BLaER1 treated with 17β-estradiol and CSF1 and Interleukin-3, amounts not matched to agents 10 nM and 100 nM (cell line): ENCODE measurements at regions not wholly inside any gene's neighbourhood (a gene's known extent, or its start where the extent isn't known, plus 50 kb on each side); places are given as distances from the start of the nearest gene placed in this dataset.

Source experiments
- H3K27ac ChIP-seq, 11 experiments: shearing (Covaris generic); formaldehyde crosslinking; 2 replicates each; pipeline ENCODE4 v1.8.1; 2022
- H3K27me3 ChIP-seq, 11 experiments: shearing (Covaris generic); formaldehyde crosslinking; 2 replicates each; pipeline ENCODE4 v1.8.1; 2022
- H3K36me3 ChIP-seq, 11 experiments: shearing (Covaris generic); formaldehyde crosslinking; 2 replicates each; pipeline ENCODE4 v1.8.1; 2022
- H3K4me1 ChIP-seq, 10 experiments: shearing (Covaris generic); formaldehyde crosslinking; 2 replicates each; pipeline ENCODE4 v1.8.1; 2022
- H3K4me2 ChIP-seq, 11 experiments: shearing (Covaris generic); formaldehyde crosslinking; 2 replicates each; pipeline ENCODE4 v1.8.1; 2022
- H3K4me3 ChIP-seq, 10 experiments: shearing (Covaris generic); formaldehyde crosslinking; 2 replicates each; pipeline ENCODE4 v1.8.1; 2022
- H3K9ac ChIP-seq, 11 experiments: shearing (Covaris generic); formaldehyde crosslinking; 2 replicates each; pipeline ENCODE4 v1.8.1; 2022
- H3K9me3 ChIP-seq, 11 experiments: shearing (Covaris generic); formaldehyde crosslinking; replicated peaks in 1 of 11; 2 replicates each; pipeline ENCODE4 v1.8.1; 2022
- H4K20me1 ChIP-seq, 11 experiments: shearing (Covaris generic); formaldehyde crosslinking; 2 replicates each; pipeline ENCODE4 v1.8.1; 2022
- Cebpa-rat ChIP-seq, 11 experiments: shearing (Covaris generic); IDR thresholded peaks; 2 replicates each; pipeline ENCODE4 v1.8.1; 2022

- no peaks in the 10 kb centered on the region for H3K36me3 ChIP-seq
- peaks cover 0 to 16% (median 7%) of the 10 kb centered on the region in 10 experiments; a peak in 9 of 20 replicates for H3K4me1 ChIP-seq
- H3K27me3 ChIP-seq, result peaks cover 26 to 44% (median 34%) of the 10 kb centered on the region in 11 experiments
- no peak overlapping the region for H3K27ac ChIP-seq
- H3K9ac ChIP-seq, result no peak overlapping the region
- H3K4me3 ChIP-seq, result no peak overlapping the region
- no peaks in the 10 kb centered on the region for H3K9me3 ChIP-seq
- H3K4me2 ChIP-seq, result no peak overlapping the region
- peaks cover 0 to 31% (median 3%) of the 10 kb centered on the region in 11 experiments; a peak in 13 of 22 replicates for H4K20me1 ChIP-seq
- no peak for TF ChIP-seq Cebpa-rat (IDR thresholded peaks at IDR 0.05)
Observed at GRCh38 chr2:121071034-121071504, 213.9 kb downstream of the TFCP2L1 start.

GRCh38 chr2:121072784-121073183 lies 212.2 kb downstream of the TFCP2L1 start:
- H3K9ac ChIP-seq, result no peak overlapping the region
- H3K4me1 ChIP-seq, result peaks cover 0 to 19% (median 7%) of the 10 kb centered on the region in 10 experiments; a peak in 9 of 20 replicates
- peaks cover 35 to 57% (median 45%) of the 10 kb centered on the region in 11 experiments for H3K27me3 ChIP-seq
- no peaks in the 10 kb centered on the region for H3K36me3 ChIP-seq
- TF ChIP-seq Cebpa-rat (IDR thresholded peaks at IDR 0.05), result no peak
- peaks cover 0 to 46% (median 10%) of the 10 kb centered on the region in 11 experiments; a peak in 13 of 22 replicates for H4K20me1 ChIP-seq
- H3K27ac ChIP-seq, result no peak overlapping the region
- no peaks in the 10 kb centered on the region for H3K9me3 ChIP-seq
- no peak overlapping the region for H3K4me2 ChIP-seq
- no peak overlapping the region for H3K4me3 ChIP-seq

GRCh38 chr2:121073320-121074210 lies 211.4 kb downstream of the TFCP2L1 start:
- Histone ChIP-seq H3K27ac (no peak overlapping the region), H3K9me3 (no peaks in the 10 kb centered on the region), H3K36me3 (no peaks in the 10 kb centered on the region), H3K4me2 (peak overlapping the region in 5 of 11 experiments; percentile 8 to 36 (median 25); a peak in 6 of 22 replicates), H4K20me1 (peaks cover 0 to 53% (median 10%) of the 10 kb centered on the region in 11 experiments; a peak in 13 of 22 replicates), H3K9ac (no peak overlapping the region), H3K4me3 (no peak overlapping the region), H3K4me1 (peaks cover 0 to 19% (median 7%) of the 10 kb centered on the region in 10 experiments; a peak in 9 of 20 replicates), H3K27me3 (peaks cover 35 to 57% (median 45%) of the 10 kb centered on the region in 11 experiments)
- TF ChIP-seq Cebpa-rat (IDR thresholded peaks at IDR 0.05), result no peak

- Histone ChIP-seq H3K36me3 (no peaks in the 10 kb centered on the region), H3K27me3 (peaks cover 35 to 57% (median 45%) of the 10 kb centered on the region in 11 experiments), H3K9ac (no peak overlapping the region; a peak in 1 of 22 replicates), H3K4me2 (peak overlapping the region in 8 of 11 experiments; percentile 8 to 44 (median 34); a peak in 8 of 22 replicates), H3K4me1 (peaks cover 0 to 19% (median 7%) of the 10 kb centered on the region in 10 experiments; a peak in 9 of 20 replicates), H4K20me1 (peaks cover 0 to 53% (median 10%) of the 10 kb centered on the region in 11 experiments; a peak in 13 of 22 replicates), H3K4me3 (no peak overlapping the region), H3K9me3 (no peaks in the 10 kb centered on the region), H3K27ac (no peak overlapping the region)
- no peak for TF ChIP-seq Cebpa-rat (IDR thresholded peaks at IDR 0.05)
Observed at GRCh38 chr2:121074293-121074932, 210.6 kb downstream of the TFCP2L1 start.

- Histone ChIP-seq H3K9me3 (no peaks in the 10 kb centered on the region), H3K27me3 (peaks cover 35 to 57% (median 45%) of the 10 kb centered on the region in 11 experiments), H3K36me3 (no peaks in the 10 kb centered on the region), H3K9ac (peak overlapping the region in 1 of 11 experiments; percentile 44; a peak in 1 of 22 replicates), H3K4me3 (no peak overlapping the region), H3K4me1 (peaks cover 0 to 19% (median 7%) of the 10 kb centered on the region in 10 experiments; a peak in 9 of 20 replicates), H4K20me1 (peaks cover 0 to 53% (median 10%) of the 10 kb centered on the region in 11 experiments; a peak in 13 of 22 replicates), H3K4me2 (peak overlapping the region; percentile 8 to 44 (median 36); a peak in 16 of 22 replicates), H3K27ac (no peak overlapping the region)
- TF ChIP-seq Cebpa-rat (IDR thresholded peaks at IDR 0.05), result no peak
Observed at GRCh38 chr2:121075006-121075551, 209.9 kb downstream of the TFCP2L1 start.

GRCh38 chr2:121075641-121076497 lies 209.1 kb downstream of the TFCP2L1 start:
- peak overlapping the region in 8 of 11 experiments; percentile 8 to 44 (median 34); a peak in 8 of 22 replicates for H3K4me2 ChIP-seq
- H3K27me3 ChIP-seq, result peaks cover 35 to 57% (median 45%) of the 10 kb centered on the region in 11 experiments
- no peak for TF ChIP-seq Cebpa-rat (IDR thresholded peaks at IDR 0.05)
- no peaks in the 10 kb centered on the region for H3K36me3 ChIP-seq
- peaks cover 0 to 19% (median 7%) of the 10 kb centered on the region in 10 experiments; a peak in 9 of 20 replicates for H3K4me1 ChIP-seq
- H3K4me3 ChIP-seq, result 0 out of 20 replicates have a peak overlapping the region, but pooled peaks of 1 of the 10 experiments have one; percentile 15
- H4K20me1 ChIP-seq, result peaks cover 0 to 53% (median 10%) of the 10 kb centered on the region in 11 experiments; a peak in 13 of 22 replicates
- no peak overlapping the region for H3K27ac ChIP-seq
- H3K9ac ChIP-seq, result 0 out of 22 replicates have a peak overlapping the region, but pooled peaks of 1 of the 11 experiments have one; percentile 44
- H3K9me3 ChIP-seq, result no peaks in the 10 kb centered on the region

GRCh38 chr2:121076498-121076820 lies 208.5 kb downstream of the TFCP2L1 start:
- Histone ChIP-seq H3K27me3 (peaks cover 35 to 57% (median 45%) of the 10 kb centered on the region in 11 experiments), H4K20me1 (peaks cover 0 to 51% (median 8%) of the 10 kb centered on the region in 11 experiments; a peak in 13 of 22 replicates), H3K4me2 (no peak overlapping the region; a peak in 2 of 22 replicates), H3K4me1 (peaks cover 0 to 19% (median 7%) of the 10 kb centered on the region in 10 experiments; a peak in 9 of 20 replicates), H3K27ac (no peak overlapping the region), H3K36me3 (no peaks in the 10 kb centered on the region), H3K4me3 (no peak overlapping the region), H3K9me3 (no peaks in the 10 kb centered on the region), H3K9ac (no peak overlapping the region)
- no peak for TF ChIP-seq Cebpa-rat (IDR thresholded peaks at IDR 0.05)
